Psoas muscle (tissue), 7 donors: ENCODE measurements at regions not wholly inside any gene's neighbourhood (a gene's known extent, or its start where the extent isn't known, plus 50 kb on each side); places are given as distances from the start of the nearest gene placed in this dataset.

Experiments
- ATAC-seq, 4 donors: fragments of 200-7000 bp; cut with Tn5 transposase; one replicate each; pipeline ENCODE4 v1.9.1; 2020; ENCODE audit warnings: moderate library complexity in 3 of 4, mild to moderate bottlenecking in 2 of 4
- DNase-seq, 2 donors: peaks; one replicate each; pipeline ENCODE4 v3.0.0-alpha.2; 2020
- H3K27ac ChIP-seq: fragments of 200-600 bp; one replicate; pipeline ENCODE4 v1.8.0; 2022
- H3K27me3 ChIP-seq, 3 donors: fragments of 200-600 bp in 1 of 3; one replicate each; pipeline versions ENCODE4 v1.6.1 to v1.8.0; 2013 to 2022; ENCODE audit warnings: low read length in 2 of 3, mild to moderate bottlenecking in 2 of 3, moderate library complexity in 1 of 3; ENCODE audit not compliant: insufficient read depth in 3 of 3
- H3K36me3 ChIP-seq, 2 donors: fragments of 200-600 bp in 1 of 2; one replicate each; pipeline versions ENCODE4 v1.6.1 to v1.8.0; 2013 to 2022; ENCODE audit warnings: low read depth in 1 of 2, mild to moderate bottlenecking in 1 of 2, moderate library complexity in 1 of 2; ENCODE audit not compliant: insufficient read depth in 1 of 2
- H3K4me1 ChIP-seq: fragments of 200-600 bp; one replicate; pipeline ENCODE4 v1.8.0; 2022
- H3K4me3 ChIP-seq: fragments of 200-600 bp; one replicate; pipeline ENCODE4 v1.8.0; 2022; ENCODE audit warnings: mild to moderate bottlenecking
- H3K9me3 ChIP-seq: fragments of 200-600 bp; one replicate; pipeline ENCODE4 v1.8.0; 2022
- WGBS, 3 donors: extraction: QIAGEN DNeasy Blood & Tissue Kit; methylation state at CpG; one replicate each; pipeline versions ENCODE4 v1.1.6 to v1.1.7; 2013; 5-methylcytosine and 5-hydroxymethylcytosine counted together
- intact Hi-C, 2 donors: fragments of 100-400 bp; cut with DNase I; formaldehyde crosslinking; loops; one replicate each; pipeline versions ENCODE4 v1.11.0 to v1.14.2; 2022
- TF ChIP-seq, protein P1 (sequence below): fragments of 200-600 bp; IDR thresholded peaks from one replicate; pipeline ENCODE4 v1.8.0; 2022; ENCODE audit warnings: antibody characterized with exemption
- donor health status: healthy with polysubstance abuse.
- donor health status: DM: no; HTN: no; CAD: no; lungs with moderate emphysema.
- donor health status: Bipolar disorder and iron deficiency.
- donor health status: healthy.
- donor health status: DM: yes; HTN: yes; CAD: no.
- donor health status: DM: no; HTN: no; CAD: no.
- donor health status: DM: yes; HTN: yes; CAD: no.

DNA sequence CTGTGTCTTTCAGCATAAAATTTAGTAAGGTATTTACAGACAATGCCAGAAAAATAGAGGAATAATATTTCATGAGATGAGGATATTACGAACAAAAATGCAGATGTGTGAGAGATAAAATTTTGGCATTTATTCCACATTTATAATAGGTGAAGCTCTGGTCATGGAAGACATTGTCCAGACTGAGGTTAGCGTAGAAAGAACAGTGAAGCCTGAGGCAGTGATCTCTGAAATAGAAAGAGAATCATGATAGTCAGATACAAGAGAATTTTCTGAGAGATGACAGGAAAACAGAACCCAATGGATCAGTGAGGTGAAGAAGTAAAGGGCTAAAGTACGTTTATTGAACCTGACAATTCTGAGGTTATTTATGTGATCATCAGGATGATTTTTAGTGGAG, 1155.9 kb upstream of the GJE1 start:
- intact Hi-C loops, result no loop called here
- Histone ChIP-seq H3K27ac (no peak overlapping the region), H3K4me1 (peaks cover 6% of the 10 kb centered on the region), H3K36me3 (no peaks in the 10 kb centered on the region), H3K9me3 (no peaks in the 10 kb centered on the region), H3K27me3 (no peaks in the 10 kb centered on the region), H3K4me3 (no peak overlapping the region)
- ATAC-seq (no peak), DNase-seq (no peak)
- TF ChIP-seq, protein P1, sequence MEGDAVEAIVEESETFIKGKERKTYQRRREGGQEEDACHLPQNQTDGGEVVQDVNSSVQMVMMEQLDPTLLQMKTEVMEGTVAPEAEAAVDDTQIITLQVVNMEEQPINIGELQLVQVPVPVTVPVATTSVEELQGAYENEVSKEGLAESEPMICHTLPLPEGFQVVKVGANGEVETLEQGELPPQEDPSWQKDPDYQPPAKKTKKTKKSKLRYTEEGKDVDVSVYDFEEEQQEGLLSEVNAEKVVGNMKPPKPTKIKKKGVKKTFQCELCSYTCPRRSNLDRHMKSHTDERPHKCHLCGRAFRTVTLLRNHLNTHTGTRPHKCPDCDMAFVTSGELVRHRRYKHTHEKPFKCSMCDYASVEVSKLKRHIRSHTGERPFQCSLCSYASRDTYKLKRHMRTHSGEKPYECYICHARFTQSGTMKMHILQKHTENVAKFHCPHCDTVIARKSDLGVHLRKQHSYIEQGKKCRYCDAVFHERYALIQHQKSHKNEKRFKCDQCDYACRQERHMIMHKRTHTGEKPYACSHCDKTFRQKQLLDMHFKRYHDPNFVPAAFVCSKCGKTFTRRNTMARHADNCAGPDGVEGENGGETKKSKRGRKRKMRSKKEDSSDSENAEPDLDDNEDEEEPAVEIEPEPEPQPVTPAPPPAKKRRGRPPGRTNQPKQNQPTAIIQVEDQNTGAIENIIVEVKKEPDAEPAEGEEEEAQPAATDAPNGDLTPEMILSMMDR, result no peak
- 65 to 85% (median 68%) methylated on average over 3 of the region's 3 CpGs for WGBS, 3 donors

DNA sequence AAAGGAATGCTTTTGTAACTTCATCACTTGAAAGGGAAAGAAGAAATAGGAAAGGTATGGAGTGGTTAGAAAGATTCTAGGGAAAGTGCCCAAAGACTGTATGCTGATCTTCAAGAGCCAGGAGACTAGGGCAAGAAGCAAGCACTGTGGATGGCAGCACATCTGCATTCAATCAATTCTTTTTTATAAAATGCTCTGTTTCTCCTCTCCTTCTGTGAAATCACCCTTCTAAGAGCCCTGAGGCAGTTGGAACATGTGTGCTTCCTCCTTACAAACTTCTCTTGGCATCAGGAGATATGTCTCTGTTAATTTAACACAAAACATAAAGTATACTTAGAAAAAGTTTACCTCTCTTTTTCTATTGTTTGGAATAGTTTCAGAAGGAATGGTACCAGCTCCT, 1162.2 kb upstream of the GJE1 start:
- Histone ChIP-seq H3K4me3 (no peak overlapping the region), H3K9me3 (no peaks in the 10 kb centered on the region), H3K36me3 (no peaks in the 10 kb centered on the region), H3K27ac (no peak overlapping the region), H3K4me1 (no peaks in the 10 kb centered on the region), H3K27me3 (no peaks in the 10 kb centered on the region)
- intact Hi-C loops, result no loop called here
- TF ChIP-seq, protein P1, result no peak
- DNase-seq, result no peak
- no peak for ATAC-seq

DNA sequence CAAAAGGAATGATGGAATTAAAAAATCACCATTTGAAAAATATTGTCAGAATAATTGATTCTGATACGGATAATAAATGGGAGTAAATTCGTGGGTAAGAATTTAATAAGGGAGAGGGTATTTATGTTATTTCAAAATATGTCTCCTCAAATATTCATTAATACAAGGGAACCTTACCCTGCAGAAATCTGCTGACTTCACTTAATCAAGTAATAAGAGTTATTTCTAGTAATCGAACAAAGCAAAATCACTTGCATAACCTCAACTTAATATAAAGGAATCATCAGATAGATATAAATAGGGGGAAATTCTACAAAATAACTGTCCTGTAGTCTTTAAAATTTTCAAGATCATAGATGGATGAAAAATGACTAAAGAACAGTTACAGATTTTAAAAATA, 1164.7 kb upstream of the GJE1 start:
- no peaks in the 10 kb centered on the region for H3K9me3 ChIP-seq
- H3K27ac ChIP-seq, result no peak overlapping the region
- DNase-seq (no peak), ATAC-seq (no peak)
- TF ChIP-seq, protein P1, result no peak
- 81 to 89% (median 83%) methylated on average over 3 of the region's 3 CpGs for WGBS, 3 donors
- intact Hi-C loops, result no loop called here
- no peaks in the 10 kb centered on the region for H3K4me1 ChIP-seq
- H3K27me3 ChIP-seq, result no peaks in the 10 kb centered on the region
- no peaks in the 10 kb centered on the region for H3K36me3 ChIP-seq
- no peak overlapping the region for H3K4me3 ChIP-seq

DNA sequence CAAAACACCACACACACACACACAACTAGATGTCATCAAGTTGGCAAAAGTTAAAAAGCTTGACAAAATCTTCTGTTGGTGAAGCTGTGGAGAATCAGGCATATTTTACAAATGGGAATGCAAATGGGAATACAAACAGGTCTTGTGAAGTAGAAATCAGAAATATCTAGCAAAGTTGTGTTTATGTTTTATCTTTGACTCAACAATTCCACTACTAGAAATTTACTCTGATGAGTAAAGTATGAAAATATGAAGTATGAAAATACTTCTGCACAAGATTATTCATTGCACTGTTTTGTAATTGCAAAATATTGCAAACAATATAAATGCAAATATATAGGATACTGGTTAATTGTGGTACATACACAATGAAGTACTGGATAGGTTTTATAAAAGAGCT, 1166.0 kb upstream of the GJE1 start:
- TF ChIP-seq, protein P1, result no peak
- intact Hi-C loops, result no loop called here
- no peaks in the 10 kb centered on the region for H3K36me3 ChIP-seq
- H3K4me3 ChIP-seq, result no peak overlapping the region
- no peaks in the 10 kb centered on the region for H3K27me3 ChIP-seq
- ATAC-seq, result no peak
- H3K9me3 ChIP-seq, result no peaks in the 10 kb centered on the region
- H3K4me1 ChIP-seq, result no peaks in the 10 kb centered on the region
- H3K27ac ChIP-seq, result no peak overlapping the region
- no peak for DNase-seq

DNA sequence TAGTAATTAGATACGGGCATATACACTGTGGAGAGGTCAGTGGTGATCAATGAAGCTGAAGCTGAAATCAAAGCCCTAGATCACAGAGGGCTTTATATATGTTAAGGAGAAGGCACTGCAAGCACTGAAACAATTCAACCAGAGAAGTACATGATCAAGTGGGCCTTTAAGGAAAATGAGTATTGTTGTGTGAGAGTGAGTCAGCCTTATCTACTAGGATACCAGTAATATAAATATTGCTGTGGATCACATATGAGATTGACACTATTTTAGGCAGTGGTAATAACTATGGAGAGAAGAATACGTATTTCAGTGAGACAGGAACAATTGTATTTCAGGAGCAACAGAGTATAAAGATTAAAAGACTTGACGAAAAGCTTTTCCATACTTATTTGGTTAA, 1172.2 kb upstream of the GJE1 start:
- no peak for ATAC-seq
- no peaks in the 10 kb centered on the region for H3K27me3 ChIP-seq
- H3K4me3 ChIP-seq, result no peak overlapping the region
- intact Hi-C loops, result no loop called here
- WGBS, 3 donors, result 93 to 97% (median 94%) methylated on average over 3 of the region's 3 CpGs
- H3K27ac ChIP-seq, result no peak overlapping the region
- no peak for DNase-seq
- TF ChIP-seq, protein P1, result no peak
- H3K9me3 ChIP-seq, result no peaks in the 10 kb centered on the region
- H3K36me3 ChIP-seq, result no peaks in the 10 kb centered on the region
- no peaks in the 10 kb centered on the region for H3K4me1 ChIP-seq
